BE2C (cell line): ENCODE measurements at regions not wholly inside any gene's neighbourhood (a gene's known extent, or its start where the extent isn't known, plus 50 kb on each side); places are given as distances from the start of the nearest gene placed in this dataset.

Experiments used
- DNase-seq: peaks from one replicate; pipeline ENCODE4 v3.0.0-alpha.2; 2020
- H3K27me3 ChIP-seq: fragments of 250-450 bp; sonication (Bioruptor Pico); 2 replicates; pipeline ENCODE4 v1.5.1; 2020; ENCODE audit warnings: mild to moderate bottlenecking
- H3K36me3 ChIP-seq: fragments of 250-450 bp; sonication (Bioruptor Pico); 2 replicates; pipeline ENCODE4 v1.5.1; 2020; ENCODE audit warnings: mild to moderate bottlenecking
- H3K4me1 ChIP-seq: fragments of 250-450 bp; sonication (Bioruptor Pico); 2 replicates; pipeline ENCODE4 v1.5.1; 2020
- H3K4me3 ChIP-seq: 2 replicates; pipeline ENCODE4 v1.5.1; 2011; ENCODE audit warnings: low read depth, low read length
- H3K9me3 ChIP-seq: fragments of 250-450 bp; sonication (Bioruptor Pico); 2 replicates; pipeline ENCODE4 v1.5.1; 2020
- TF ChIP-seq, protein P1 (sequence below): IDR thresholded peaks from 2 replicates; pipeline ENCODE4 v1.5.1; 2012; ENCODE audit warnings: mild to moderate bottlenecking, low read depth, low read length

DNA sequence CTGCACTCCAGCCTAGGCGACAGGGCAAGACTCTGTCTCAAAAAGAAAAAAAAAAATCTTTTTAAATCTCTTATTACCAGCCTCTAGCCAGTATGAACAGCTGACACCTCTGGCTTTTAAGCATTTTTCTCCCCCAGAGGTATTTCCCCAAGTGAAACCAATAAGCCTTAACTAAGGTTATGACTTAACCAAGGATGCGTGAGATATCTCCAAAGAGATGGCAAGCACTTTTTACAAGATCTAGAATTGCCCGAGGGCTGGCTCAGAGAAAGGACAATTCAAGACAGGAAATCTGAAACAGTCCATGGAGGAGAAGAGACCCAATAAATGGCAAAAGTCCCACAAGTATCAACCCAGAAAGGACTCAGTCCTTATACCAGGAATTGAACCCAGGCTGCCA is 362.1 kb downstream of the FOXO1 start:
- Histone ChIP-seq H3K4me1 (no peaks in the 10 kb centered on the region), H3K27me3 (no peaks in the 10 kb centered on the region), H3K9me3 (no peaks in the 10 kb centered on the region), H3K36me3 (no peaks in the 10 kb centered on the region), H3K4me3 (no peak overlapping the region)
- no peak for DNase-seq
- TF ChIP-seq, protein P1, sequence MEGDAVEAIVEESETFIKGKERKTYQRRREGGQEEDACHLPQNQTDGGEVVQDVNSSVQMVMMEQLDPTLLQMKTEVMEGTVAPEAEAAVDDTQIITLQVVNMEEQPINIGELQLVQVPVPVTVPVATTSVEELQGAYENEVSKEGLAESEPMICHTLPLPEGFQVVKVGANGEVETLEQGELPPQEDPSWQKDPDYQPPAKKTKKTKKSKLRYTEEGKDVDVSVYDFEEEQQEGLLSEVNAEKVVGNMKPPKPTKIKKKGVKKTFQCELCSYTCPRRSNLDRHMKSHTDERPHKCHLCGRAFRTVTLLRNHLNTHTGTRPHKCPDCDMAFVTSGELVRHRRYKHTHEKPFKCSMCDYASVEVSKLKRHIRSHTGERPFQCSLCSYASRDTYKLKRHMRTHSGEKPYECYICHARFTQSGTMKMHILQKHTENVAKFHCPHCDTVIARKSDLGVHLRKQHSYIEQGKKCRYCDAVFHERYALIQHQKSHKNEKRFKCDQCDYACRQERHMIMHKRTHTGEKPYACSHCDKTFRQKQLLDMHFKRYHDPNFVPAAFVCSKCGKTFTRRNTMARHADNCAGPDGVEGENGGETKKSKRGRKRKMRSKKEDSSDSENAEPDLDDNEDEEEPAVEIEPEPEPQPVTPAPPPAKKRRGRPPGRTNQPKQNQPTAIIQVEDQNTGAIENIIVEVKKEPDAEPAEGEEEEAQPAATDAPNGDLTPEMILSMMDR = no peak

DNA sequence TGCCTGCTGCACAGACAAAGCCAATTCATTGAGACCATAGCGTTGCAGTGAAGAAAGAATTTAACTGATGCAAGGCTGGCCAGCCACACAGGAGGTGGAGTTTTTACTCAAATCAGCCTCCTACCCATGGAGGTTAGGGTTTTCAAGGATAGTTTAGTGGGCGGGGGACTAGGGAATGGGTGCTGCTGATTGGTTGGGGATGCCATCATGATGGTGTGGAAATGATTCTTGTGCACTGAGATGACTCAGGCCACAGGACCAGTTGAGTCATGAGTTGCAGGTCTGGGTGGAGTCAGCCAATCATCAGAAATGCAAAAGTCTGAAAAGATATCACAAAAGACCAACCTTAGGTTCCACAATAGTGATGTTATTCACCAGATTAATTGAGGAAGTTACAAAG is 359.6 kb downstream of the FOXO1 start:
- DNase-seq = no peak
- Histone ChIP-seq H3K27me3 (no peaks in the 10 kb centered on the region), H3K36me3 (no peaks in the 10 kb centered on the region), H3K9me3 (no peaks in the 10 kb centered on the region), H3K4me1 (no peaks in the 10 kb centered on the region), H3K4me3 (no peak overlapping the region)
- TF ChIP-seq, protein P1 = no peak

DNA sequence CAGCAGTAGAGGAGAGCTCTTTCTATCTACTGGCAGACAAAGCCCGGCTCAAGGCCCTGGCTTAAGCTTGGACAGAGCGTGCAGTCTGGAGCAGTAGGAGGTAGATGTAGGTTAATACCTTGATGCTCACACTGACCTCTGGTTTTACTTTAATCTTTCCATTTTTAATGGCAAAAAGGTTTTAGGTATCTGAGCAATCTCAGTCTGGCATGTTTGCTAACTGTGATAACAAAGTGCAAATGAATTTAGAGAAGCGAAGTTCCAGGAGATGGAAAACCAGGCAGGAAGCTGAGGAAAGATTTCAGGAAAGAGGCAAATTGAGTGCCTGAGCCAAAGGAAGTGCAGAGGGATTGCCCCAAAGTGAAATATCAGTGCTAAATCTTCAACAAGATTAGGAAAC is 356.6 kb downstream of the FOXO1 start:
- Histone ChIP-seq H3K27me3 (no peaks in the 10 kb centered on the region), H3K36me3 (no peaks in the 10 kb centered on the region), H3K4me1 (no peaks in the 10 kb centered on the region), H3K9me3 (no peaks in the 10 kb centered on the region), H3K4me3 (no peak overlapping the region)
- TF ChIP-seq, protein P1 = no peak
- DNase-seq = no peak

DNA sequence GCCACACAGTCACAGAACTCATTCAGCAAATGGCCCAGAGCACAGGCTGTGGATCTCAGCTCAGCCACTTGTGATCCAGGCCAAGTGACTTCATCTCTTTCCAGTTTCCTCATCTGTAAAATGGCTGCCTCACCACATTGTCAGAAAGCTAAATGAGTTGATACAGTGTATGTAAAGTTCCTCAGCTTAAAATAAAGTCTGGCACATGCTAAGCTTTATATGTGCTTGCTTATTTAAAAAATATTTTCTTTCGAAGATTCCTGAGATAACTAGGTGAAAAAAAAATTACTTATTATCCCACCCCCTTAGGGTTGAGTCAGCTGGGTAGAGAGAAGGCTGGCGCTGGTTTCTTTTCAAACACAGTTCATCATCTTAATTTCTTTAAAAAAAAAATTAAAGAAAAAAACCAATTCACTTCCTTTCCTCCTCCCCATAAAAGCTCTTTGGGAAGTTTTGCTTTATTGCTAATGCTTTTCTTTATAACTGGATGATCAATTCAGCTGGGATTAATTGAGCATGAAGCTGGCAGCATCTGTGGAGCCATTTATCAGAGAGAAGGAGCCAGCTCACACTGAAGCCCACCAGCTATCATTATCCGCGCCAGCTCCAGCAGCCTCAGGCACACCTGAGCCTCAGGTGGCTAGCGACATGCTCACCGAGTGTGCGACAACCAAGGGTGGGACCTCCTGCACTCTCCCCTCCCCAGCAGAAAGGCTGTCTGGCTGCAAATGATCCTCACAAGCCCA is 354.9 kb downstream of the FOXO1 start:
- no peaks in the 10 kb centered on the region for H3K36me3 ChIP-seq
- H3K9me3 ChIP-seq = no peaks in the 10 kb centered on the region
- H3K4me1 ChIP-seq = no peaks in the 10 kb centered on the region
- H3K27me3 ChIP-seq = no peaks in the 10 kb centered on the region
- no peak overlapping the region for H3K4me3 ChIP-seq
- no peak for DNase-seq
- TF ChIP-seq, protein P1 = no peak

DNA sequence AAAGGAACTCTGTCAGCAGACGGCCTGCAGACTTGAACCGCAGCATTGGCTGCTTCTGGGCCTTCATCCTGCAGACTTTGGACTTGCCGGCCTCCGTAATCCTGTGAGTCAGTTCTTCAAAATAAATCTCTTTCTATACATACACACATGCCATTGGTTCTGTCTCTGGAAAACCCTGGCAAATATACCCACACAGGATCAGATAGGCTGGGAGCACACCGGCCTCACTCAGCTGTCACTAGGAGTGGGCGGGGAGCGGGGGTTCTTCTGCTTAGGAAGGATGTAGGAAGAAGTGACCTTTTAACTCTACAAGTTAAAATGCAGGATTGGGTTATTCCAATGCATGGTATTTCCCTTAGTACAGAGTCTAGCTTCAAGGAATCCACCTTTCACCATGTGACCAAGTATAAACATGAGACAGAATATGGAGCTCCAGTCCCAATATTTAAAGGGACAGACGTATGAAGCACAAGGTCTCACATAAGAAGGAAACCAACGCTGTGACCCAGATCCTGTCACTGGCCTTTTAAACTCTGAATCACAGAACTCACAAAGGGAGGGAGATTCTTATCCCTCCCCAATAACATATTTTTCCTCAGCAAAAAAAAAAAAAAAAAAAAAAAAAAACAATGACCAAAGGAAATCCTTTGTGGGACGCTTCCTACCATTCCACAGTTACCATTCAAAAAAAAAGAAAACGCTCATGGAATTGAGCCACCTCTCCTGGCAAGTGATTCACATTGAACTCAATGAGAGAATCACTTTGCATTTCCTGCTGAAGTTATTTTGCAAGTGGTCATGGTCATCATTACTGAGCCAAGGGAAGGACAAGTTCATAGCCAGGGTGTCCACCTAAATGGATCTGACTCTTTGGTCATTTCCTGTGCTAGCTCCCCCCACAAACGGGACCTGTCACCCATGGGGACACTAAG is 352.9 kb downstream of the FOXO1 start:
- H3K4me3 ChIP-seq = no peak overlapping the region
- DNase-seq = no peak
- TF ChIP-seq, protein P1 = no peak
- H3K36me3 ChIP-seq = no peaks in the 10 kb centered on the region
- no peaks in the 10 kb centered on the region for H3K9me3 ChIP-seq
- no peaks in the 10 kb centered on the region for H3K4me1 ChIP-seq
- no peaks in the 10 kb centered on the region for H3K27me3 ChIP-seq
